ENCODE measurements at regions not wholly inside any gene's neighbourhood (a gene's known extent, or its start where the extent isn't known, plus 50 kb on each side); places are given as distances from the start of the nearest gene placed in this dataset.

GRCh38 chr10:44306147-44306710 is 78.7 kb downstream of the CXCL12 start:
- TF ChIP-seq CREB5 (CRISPR knock-in tag; IDR thresholded peaks at IDR 0.05; ENCODE audit: low read depth) (no peak), RARB (CRISPR knock-in tag; IDR thresholded peaks at IDR 0.05) (no peak), ZFP30 (CRISPR knock-in tag; IDR thresholded peaks at IDR 0.05) (no peak), ZNF565 (CRISPR knock-in tag; conservative IDR thresholded peaks at IDR 0.05; ENCODE audit: low read depth) (no peak), SNAI2 (CRISPR knock-in tag; IDR thresholded peaks at IDR 0.05) (no peak), ZFP3 (CRISPR knock-in tag; IDR thresholded peaks at IDR 0.05) (no peak)

All from SK-N-SH treated with all-trans-retinoic acid at 6 μM for 48 hours (cell line).